ENCODE measurements at regions not wholly inside any gene's neighbourhood (a gene's known extent, or its start where the extent isn't known, plus 50 kb on each side); places are given as distances from the start of the nearest gene placed in this dataset.

- peaks cover 29% of the 10 kb centered on the region for H3K4me1 Mint-ChIP-seq
- H3K27ac Mint-ChIP-seq: no peak overlapping the region
- H3K9me3 Mint-ChIP-seq: no peaks in the 10 kb centered on the region
- POLR2A ChIA-PET: no interaction called here
- no peak for DNase-seq
- no peaks in the 10 kb centered on the region for H3K36me3 Mint-ChIP-seq (ENCODE audit: low read depth)
- CTCF ChIA-PET: no interaction called here
- peaks cover 2% of the 10 kb centered on the region for H3K27me3 Mint-ChIP-seq
- no peak overlapping the region for H3K4me3 Mint-ChIP-seq
Measured at GRCh38 chr11:111444040-111444439, 65.0 kb upstream of the POU2AF1 start.

GRCh38 chr11:111443640-111444039, 64.6 kb upstream of the POU2AF1 start:
- CTCF ChIA-PET: interaction anchor here (0.7 kb wide), 1 partner anchor 14 kb away, joined by 3 read pairs; no protein-coding TSS in a partner anchor

GRCh38 chr11:111443032-111443431, 64.0 kb upstream of the POU2AF1 start:
- Mint-ChIP-seq H3K27ac (no peak overlapping the region), H3K4me3 (no peak overlapping the region), H3K36me3 (ENCODE audit: low read depth) (no peaks in the 10 kb centered on the region), H3K27me3 (peaks cover 2% of the 10 kb centered on the region), H3K9me3 (no peaks in the 10 kb centered on the region), H3K4me1 (peaks cover 29% of the 10 kb centered on the region)
- POLR2A ChIA-PET: no interaction called here
- CTCF ChIA-PET: interaction anchor here (0.7 kb wide), 1 partner anchor 14 kb away, joined by 3 read pairs; no protein-coding TSS in a partner anchor
- no peak for DNase-seq

More at GRCh38 chr11:111443640-111444039, 64.6 kb upstream of the POU2AF1 start:
- no peak overlapping the region for H3K27ac Mint-ChIP-seq
- H3K36me3 Mint-ChIP-seq (ENCODE audit: low read depth): no peaks in the 10 kb centered on the region
- H3K4me1 Mint-ChIP-seq: peaks cover 29% of the 10 kb centered on the region
- no peak overlapping the region for H3K4me3 Mint-ChIP-seq
- DNase-seq: no peak
- no peaks in the 10 kb centered on the region for H3K9me3 Mint-ChIP-seq
- peaks cover 2% of the 10 kb centered on the region for H3K27me3 Mint-ChIP-seq
- POLR2A ChIA-PET: no interaction called here

GRCh38 chr11:111441443-111441842, 62.4 kb upstream of the POU2AF1 start:
- Mint-ChIP-seq H3K4me3 (no peak overlapping the region), H3K27ac (no peak overlapping the region), H3K36me3 (ENCODE audit: low read depth) (no peaks in the 10 kb centered on the region), H3K4me1 (peaks cover 30% of the 10 kb centered on the region), H3K27me3 (peaks cover 2% of the 10 kb centered on the region), H3K9me3 (no peaks in the 10 kb centered on the region)
- DNase-seq: no peak
- CTCF ChIA-PET: interaction anchor here (5.6 kb wide), 1 partner anchor 13 kb away, joined by 32 read pairs; no protein-coding TSS in a partner anchor
- POLR2A ChIA-PET: no interaction called here

- POLR2A ChIA-PET: interaction anchor here (1.6 kb wide), 1 partner anchor 12 kb away, joined by 5 read pairs; no protein-coding TSS in a partner anchor
- Mint-ChIP-seq H3K9me3 (no peaks in the 10 kb centered on the region), H3K4me1 (peaks cover 22% of the 10 kb centered on the region), H3K36me3 (ENCODE audit: low read depth) (no peaks in the 10 kb centered on the region), H3K27me3 (peaks cover 2% of the 10 kb centered on the region), H3K27ac (no peak overlapping the region), H3K4me3 (no peak overlapping the region)
- CTCF ChIA-PET: interaction anchor here (5.6 kb wide), 1 partner anchor 12 kb away, joined by 32 read pairs; no protein-coding TSS in a partner anchor
- no peak for DNase-seq
Measured at GRCh38 chr11:111440416-111441205, 61.5 kb upstream of the POU2AF1 start.

- CTCF ChIA-PET: interaction anchor here (1.3 to 5.6 kb wide), 2 partner anchors 12 to 158 kb away, joined by 5 to 32 read pairs; no protein-coding TSS in a partner anchor
- Mint-ChIP-seq H3K27me3 (peaks cover 2% of the 10 kb centered on the region), H3K36me3 (ENCODE audit: low read depth) (no peaks in the 10 kb centered on the region), H3K27ac (no peak overlapping the region), H3K4me1 (peaks cover 21% of the 10 kb centered on the region), H3K4me3 (no peak overlapping the region), H3K9me3 (no peaks in the 10 kb centered on the region)
- POLR2A ChIA-PET: interaction anchor here (1.6 kb wide), 1 partner anchor 11 kb away, joined by 5 read pairs; no protein-coding TSS in a partner anchor
- no peak for DNase-seq
Measured at GRCh38 chr11:111439901-111440300, 60.8 kb upstream of the POU2AF1 start.

GRCh38 chr11:111438846-111439520, 59.9 kb upstream of the POU2AF1 start:
- peaks cover 21% of the 10 kb centered on the region for H3K4me1 Mint-ChIP-seq
- peaks cover 4% of the 10 kb centered on the region for H3K27me3 Mint-ChIP-seq
- CTCF ChIA-PET: interaction anchor here (0.6 to 5.6 kb wide), 4 partner anchors 8 to 163 kb away, joined by 3 to 32 read pairs (median 16); no protein-coding TSS in a partner anchor
- H3K4me3 Mint-ChIP-seq: no peak overlapping the region
- H3K9me3 Mint-ChIP-seq: no peaks in the 10 kb centered on the region
- no peak for DNase-seq
- H3K36me3 Mint-ChIP-seq (ENCODE audit: low read depth): no peaks in the 10 kb centered on the region
- H3K27ac Mint-ChIP-seq: no peak overlapping the region
- POLR2A ChIA-PET: interaction anchor here (1.7 kb wide), 1 partner anchor 12 kb away, joined by 3 read pairs; no protein-coding TSS in a partner anchor

GRCh38 chr11:111438168-111438567, 59.1 kb upstream of the POU2AF1 start:
- H3K4me3 Mint-ChIP-seq: no peak overlapping the region
- no peak for DNase-seq
- H3K36me3 Mint-ChIP-seq (ENCODE audit: low read depth): no peaks in the 10 kb centered on the region
- ChIA-PET CTCF (interaction anchor here (1.0 to 5.6 kb wide), 3 partner anchors 9 to 21 kb away, joined by 4 to 32 read pairs (median 28); no protein-coding TSS in a partner anchor), POLR2A (interaction anchor here (1.5 to 1.7 kb wide), 2 partner anchors 8 to 12 kb away, joined by 3 to 10 read pairs; no protein-coding TSS in a partner anchor)
- H3K27me3 Mint-ChIP-seq: peaks cover 4% of the 10 kb centered on the region
- peaks cover 19% of the 10 kb centered on the region for H3K4me1 Mint-ChIP-seq
- H3K27ac Mint-ChIP-seq: no peak overlapping the region
- H3K9me3 Mint-ChIP-seq: no peaks in the 10 kb centered on the region

GRCh38 chr11:111435046-111435698, 56.1 kb upstream of the POU2AF1 start:
- no peak overlapping the region for H3K27ac Mint-ChIP-seq
- DNase-seq: no peak
- H3K9me3 Mint-ChIP-seq: no peaks in the 10 kb centered on the region
- H3K36me3 Mint-ChIP-seq (ENCODE audit: low read depth): no peaks in the 10 kb centered on the region
- POLR2A ChIA-PET: no interaction called here
- CTCF ChIA-PET: interaction anchor here (1.5 to 2.3 kb wide), 2 partner anchors 11 to 152 kb away, joined by 10 to 21 read pairs; no protein-coding TSS in a partner anchor
- peaks cover 5% of the 10 kb centered on the region for H3K27me3 Mint-ChIP-seq
- H3K4me1 Mint-ChIP-seq: peaks cover 13% of the 10 kb centered on the region
- no peak overlapping the region for H3K4me3 Mint-ChIP-seq

GRCh38 chr11:111429066-111429506, 50.0 kb upstream of the POU2AF1 start:
- Mint-ChIP-seq H3K4me1 (peaks cover 2% of the 10 kb centered on the region), H3K27ac (no peak overlapping the region), H3K4me3 (no peak overlapping the region), H3K36me3 (ENCODE audit: low read depth) (no peaks in the 10 kb centered on the region), H3K27me3 (peaks cover 5% of the 10 kb centered on the region), H3K9me3 (no peaks in the 10 kb centered on the region)
- ChIA-PET POLR2A (interaction anchor here (1.2 kb wide), 1 partner anchor 11 kb away, joined by 5 read pairs; no protein-coding TSS in a partner anchor), CTCF (interaction anchor here (0.6 to 6.9 kb wide), 16 partner anchors 9 to 1191 kb away, joined by 3 to 95 read pairs (median 4); partner anchors contain the start of gene POU2AF1)
- DNase-seq: peak; percentile 70
